ENCODE measurements at regions not wholly inside any gene's neighbourhood (a gene's known extent, or its start where the extent isn't known, plus 50 kb on each side); places are given as distances from the start of the nearest gene placed in this dataset.
"Not testable (repeated sequence)": the region's sequence is repeated elsewhere in the genome, so short reads cannot be mapped to it uniquely, and the experiment has no call there.

- H3K4me3 ChIP-seq (ENCODE audit: low read length in 2 of 2); H3K4me1 ChIP-seq (ENCODE audit: control insufficient read depth, insufficient read depth, low read length); H3K27me3 ChIP-seq (ENCODE audit: control insufficient read depth in 1 of 2, insufficient read depth in 2 of 2, low read length in 2 of 2); H3K27ac ChIP-seq (ENCODE audit: low read length); H3K9ac ChIP-seq (ENCODE audit: low read length in 2 of 2); H3K9me3 ChIP-seq (ENCODE audit: control insufficient read depth in 2 of 2, low read length in 2 of 2); H3K36me3 ChIP-seq (ENCODE audit: control insufficient read depth in 2 of 2, insufficient read depth in 2 of 2, low read length in 2 of 2): not testable (repeated sequence)
These were observed 2771.5 kb downstream of the RPIA start for GRCh38 chr2:91463007-91463406.

GRCh38 chr2:91466780-91467363 is 2775.4 kb downstream of the RPIA start:
- not testable (repeated sequence) for H3K36me3 ChIP-seq (ENCODE audit: control insufficient read depth in 2 of 2, insufficient read depth in 2 of 2, low read length in 2 of 2); H3K4me1 ChIP-seq (ENCODE audit: control insufficient read depth, insufficient read depth, low read length); H3K9ac ChIP-seq (ENCODE audit: low read length in 2 of 2); H3K27ac ChIP-seq (ENCODE audit: low read length); H3K4me3 ChIP-seq (ENCODE audit: low read length in 2 of 2); H3K9me3 ChIP-seq (ENCODE audit: control insufficient read depth in 2 of 2, low read length in 2 of 2); H3K27me3 ChIP-seq (ENCODE audit: control insufficient read depth in 1 of 2, insufficient read depth in 2 of 2, low read length in 2 of 2)

GRCh38 chr2:91476244-91476935 is 2784.9 kb downstream of the RPIA start:
- H3K27me3 ChIP-seq (ENCODE audit: control insufficient read depth in 1 of 2, insufficient read depth in 2 of 2, low read length in 2 of 2) = not testable (repeated sequence)

GRCh38 chr2:91476936-91477246 is 2785.4 kb downstream of the RPIA start:
- H3K27ac ChIP-seq (ENCODE audit: low read length); H3K27me3 ChIP-seq (ENCODE audit: control insufficient read depth in 1 of 2, insufficient read depth in 2 of 2, low read length in 2 of 2); H3K4me3 ChIP-seq (ENCODE audit: low read length in 2 of 2); H3K36me3 ChIP-seq (ENCODE audit: control insufficient read depth in 2 of 2, insufficient read depth in 2 of 2, low read length in 2 of 2); H3K9ac ChIP-seq (ENCODE audit: low read length in 2 of 2); H3K9me3 ChIP-seq (ENCODE audit: control insufficient read depth in 2 of 2, low read length in 2 of 2): not testable (repeated sequence)
- peaks cover 12% of the 10 kb centered on the region for H3K4me1 ChIP-seq (ENCODE audit: control insufficient read depth, insufficient read depth, low read length)

More at GRCh38 chr2:91476244-91476935, 2784.9 kb downstream of the RPIA start:
- not testable (repeated sequence) for H3K4me3 ChIP-seq (ENCODE audit: low read length in 2 of 2); H3K27ac ChIP-seq (ENCODE audit: low read length); H3K9me3 ChIP-seq (ENCODE audit: control insufficient read depth in 2 of 2, low read length in 2 of 2); H3K9ac ChIP-seq (ENCODE audit: low read length in 2 of 2); H3K36me3 ChIP-seq (ENCODE audit: control insufficient read depth in 2 of 2, insufficient read depth in 2 of 2, low read length in 2 of 2)
- peaks cover 12% of the 10 kb centered on the region for H3K4me1 ChIP-seq (ENCODE audit: control insufficient read depth, insufficient read depth, low read length)

GRCh38 chr2:91477291-91477690 is 2785.8 kb downstream of the RPIA start:
- not testable (repeated sequence) for H3K27ac ChIP-seq (ENCODE audit: low read length); H3K36me3 ChIP-seq (ENCODE audit: control insufficient read depth in 2 of 2, insufficient read depth in 2 of 2, low read length in 2 of 2); H3K27me3 ChIP-seq (ENCODE audit: control insufficient read depth in 1 of 2, insufficient read depth in 2 of 2, low read length in 2 of 2); H3K9ac ChIP-seq (ENCODE audit: low read length in 2 of 2); H3K9me3 ChIP-seq (ENCODE audit: control insufficient read depth in 2 of 2, low read length in 2 of 2)
- Histone ChIP-seq H3K4me3 (ENCODE audit: low read length in 2 of 2) (peak overlapping the region in 1 of 2 donors; percentile 58), H3K4me1 (ENCODE audit: control insufficient read depth, insufficient read depth, low read length) (peaks cover 12% of the 10 kb centered on the region)

GRCh38 chr2:91477731-91478672 is 2786.5 kb downstream of the RPIA start:
- Histone ChIP-seq H3K4me1 (ENCODE audit: control insufficient read depth, insufficient read depth, low read length) (peaks cover 12% of the 10 kb centered on the region), H3K9me3 (ENCODE audit: control insufficient read depth in 2 of 2, low read length in 2 of 2) (no peaks in the 10 kb centered on the region), H3K4me3 (ENCODE audit: low read length in 2 of 2) (peak overlapping the region in 1 of 2 donors; percentile 58), H3K9ac (ENCODE audit: low read length in 2 of 2) (no peak overlapping the region), H3K27ac (ENCODE audit: low read length) (no peak overlapping the region), H3K36me3 (ENCODE audit: control insufficient read depth in 2 of 2, insufficient read depth in 2 of 2, low read length in 2 of 2) (no peaks in the 10 kb centered on the region), H3K27me3 (ENCODE audit: control insufficient read depth in 1 of 2, insufficient read depth in 2 of 2, low read length in 2 of 2) (peaks cover 6 to 10% of the 10 kb centered on the region in 2 donors)

GRCh38 chr2:91478851-91479718 is 2787.6 kb downstream of the RPIA start:
- peaks cover 12% of the 10 kb centered on the region for H3K4me1 ChIP-seq (ENCODE audit: control insufficient read depth, insufficient read depth, low read length)
- not testable (repeated sequence) for H3K27ac ChIP-seq (ENCODE audit: low read length); H3K36me3 ChIP-seq (ENCODE audit: control insufficient read depth in 2 of 2, insufficient read depth in 2 of 2, low read length in 2 of 2); H3K27me3 ChIP-seq (ENCODE audit: control insufficient read depth in 1 of 2, insufficient read depth in 2 of 2, low read length in 2 of 2); H3K4me3 ChIP-seq (ENCODE audit: low read length in 2 of 2); H3K9ac ChIP-seq (ENCODE audit: low read length in 2 of 2); H3K9me3 ChIP-seq (ENCODE audit: control insufficient read depth in 2 of 2, low read length in 2 of 2)

- H3K9ac ChIP-seq (ENCODE audit: low read length in 2 of 2) = not testable (repeated sequence)
These were observed 2793.8 kb downstream of the RPIA start for GRCh38 chr2:91485226-91485625.

GRCh38 chr2:91497129-91498064 is 2805.9 kb downstream of the RPIA start:
- not testable (repeated sequence) for H3K4me1 ChIP-seq (ENCODE audit: control insufficient read depth, insufficient read depth, low read length); H3K9ac ChIP-seq (ENCODE audit: low read length in 2 of 2); H3K4me3 ChIP-seq (ENCODE audit: low read length in 2 of 2); H3K27me3 ChIP-seq (ENCODE audit: control insufficient read depth in 1 of 2, insufficient read depth in 2 of 2, low read length in 2 of 2); H3K36me3 ChIP-seq (ENCODE audit: control insufficient read depth in 2 of 2, insufficient read depth in 2 of 2, low read length in 2 of 2); H3K27ac ChIP-seq (ENCODE audit: low read length); H3K9me3 ChIP-seq (ENCODE audit: control insufficient read depth in 2 of 2, low read length in 2 of 2)

More at GRCh38 chr2:91485226-91485625, 2793.8 kb downstream of the RPIA start:
- H3K4me1 ChIP-seq (ENCODE audit: control insufficient read depth, insufficient read depth, low read length); H3K27ac ChIP-seq (ENCODE audit: low read length); H3K4me3 ChIP-seq (ENCODE audit: low read length in 2 of 2); H3K9me3 ChIP-seq (ENCODE audit: control insufficient read depth in 2 of 2, low read length in 2 of 2); H3K36me3 ChIP-seq (ENCODE audit: control insufficient read depth in 2 of 2, insufficient read depth in 2 of 2, low read length in 2 of 2); H3K27me3 ChIP-seq (ENCODE audit: control insufficient read depth in 1 of 2, insufficient read depth in 2 of 2, low read length in 2 of 2): not testable (repeated sequence)

GRCh38 chr2:91498065-91498449 is 2806.6 kb downstream of the RPIA start:
- H3K4me3 ChIP-seq (ENCODE audit: low read length in 2 of 2); H3K27me3 ChIP-seq (ENCODE audit: control insufficient read depth in 1 of 2, insufficient read depth in 2 of 2, low read length in 2 of 2); H3K9me3 ChIP-seq (ENCODE audit: control insufficient read depth in 2 of 2, low read length in 2 of 2); H3K4me1 ChIP-seq (ENCODE audit: control insufficient read depth, insufficient read depth, low read length); H3K9ac ChIP-seq (ENCODE audit: low read length in 2 of 2); H3K36me3 ChIP-seq (ENCODE audit: control insufficient read depth in 2 of 2, insufficient read depth in 2 of 2, low read length in 2 of 2); H3K27ac ChIP-seq (ENCODE audit: low read length): not testable (repeated sequence)

All from stomach smooth muscle (tissue), 2 donors.